Activated T-cell treated with anti-CD3 and anti-CD28 coated beads for 4 hours (primary cell): ENCODE measurements at regions not wholly inside any gene's neighbourhood (a gene's known extent, or its start where the extent isn't known, plus 50 kb on each side); places are given as distances from the start of the nearest gene placed in this dataset.
A peak's percentile ranks its signal among the peaks of the same experiment; 100 is the strongest.
"Not testable (repeated sequence)": the region's sequence is repeated elsewhere in the genome, so short reads cannot be mapped to it uniquely, and the experiment has no call there.

Source experiments
- DNase-seq: peaks from one replicate; pipeline ENCODE4 v3.0.0-alpha.2; 2020

GRCh38 chr21:17738176-17738953 lies 80.8 kb downstream of the C21orf91 start:
- DNase-seq, result no peak

GRCh38 chr21:17736072-17736471 lies 83.1 kb downstream of the C21orf91 start:
- DNase-seq, result no peak

GRCh38 chr21:17733209-17733608 lies 85.9 kb downstream of the C21orf91 start:
- no peak for DNase-seq

GRCh38 chr21:17732306-17732705 lies 86.8 kb downstream of the C21orf91 start:
- DNase-seq, result no peak

- no peak for DNase-seq
Observed at GRCh38 chr21:17731554-17731953, 87.6 kb downstream of the C21orf91 start.

GRCh38 chr21:17730782-17731181 lies 88.4 kb downstream of the C21orf91 start:
- DNase-seq, result no peak

- no peak for DNase-seq
Observed at GRCh38 chr21:17729455-17729854, 89.7 kb downstream of the C21orf91 start.

- no peak for DNase-seq
Observed at GRCh38 chr21:17727361-17727760, 91.8 kb downstream of the C21orf91 start.

- no peak for DNase-seq
Observed at GRCh38 chr21:17726047-17726829, 92.9 kb downstream of the C21orf91 start.

GRCh38 chr21:17725339-17725738 lies 93.8 kb downstream of the C21orf91 start:
- no peak for DNase-seq

- DNase-seq, result no peak
Observed at GRCh38 chr21:17712887-17713286, 100.2 kb upstream of the BTG3 start.

GRCh38 chr21:17711896-17712295 lies 99.2 kb upstream of the BTG3 start:
- no peak for DNase-seq

- DNase-seq, result no peak
Observed at GRCh38 chr21:17709266-17709611, 96.5 kb upstream of the BTG3 start.

- no peak for DNase-seq
Observed at GRCh38 chr21:17708522-17709265, 96.0 kb upstream of the BTG3 start.

- DNase-seq, result no peak
Observed at GRCh38 chr21:17699524-17700189, 87.0 kb upstream of the BTG3 start.

GRCh38 chr21:17697473-17697872 lies 84.8 kb upstream of the BTG3 start:
- no peak for DNase-seq

- not testable (repeated sequence) for DNase-seq
Observed at GRCh38 chr21:17694416-17694815, 81.7 kb upstream of the BTG3 start.

- no peak for DNase-seq
Observed at GRCh38 chr21:17693801-17694200, 81.1 kb upstream of the BTG3 start.

- no peak for DNase-seq
Observed at GRCh38 chr21:17690078-17690494, 77.4 kb upstream of the BTG3 start.

GRCh38 chr21:17688912-17689874 lies 76.5 kb upstream of the BTG3 start:
- peak; percentile 24 for DNase-seq

- no peak for DNase-seq
Observed at GRCh38 chr21:17682924-17683323, 70.2 kb upstream of the BTG3 start.
